Ishikawa (cell line): ENCODE measurements at regions not wholly inside any gene's neighbourhood (a gene's known extent, or its start where the extent isn't known, plus 50 kb on each side); places are given as distances from the start of the nearest gene placed in this dataset.

ENCODE experiments used
- CEBPB ChIP-seq: IDR thresholded peaks from 2 replicates; pipeline ENCODE4 v1.6.1; 2012
- EP300 ChIP-seq: IDR thresholded peaks from 2 replicates; pipeline ENCODE4 v1.6.1; 2012; ENCODE audit warnings: borderline replicate concordance
- FOXM1 ChIP-seq: IDR thresholded peaks from 2 replicates; pipeline ENCODE4 v1.6.1; 2012; ENCODE audit warnings: low read depth, borderline replicate concordance
- NFIC ChIP-seq: IDR thresholded peaks from 2 replicates; pipeline ENCODE4 v1.6.1; 2012
- REST ChIP-seq: IDR thresholded peaks from 2 replicates; pipeline ENCODE4 v1.6.1; 2012; ENCODE audit warnings: low read depth, mild to moderate bottlenecking
- USF1 ChIP-seq: IDR thresholded peaks from 2 replicates; pipeline ENCODE4 v1.6.1; 2012
- ZBTB7A ChIP-seq: IDR thresholded peaks from 2 replicates; pipeline ENCODE4 v1.6.1; 2012; ENCODE audit warnings: low read depth

GRCh38 chr2:67663776-67664175 is 266.6 kb downstream of the ETAA1 start:
- TF ChIP-seq EP300 (no peak), FOXM1 (no peak), USF1 (no peak), ZBTB7A (no peak), NFIC (no peak), REST (no peak), CEBPB (no peak)
